GM18505 (cell line): ENCODE measurements at regions not wholly inside any gene's neighbourhood (a gene's known extent, or its start where the extent isn't known, plus 50 kb on each side); places are given as distances from the start of the nearest gene placed in this dataset.

ENCODE experiments used
- ATAC-seq: cut with Tn5 transposase; IDR thresholded peaks from one replicate; pipeline ENCODE4 v1.9.1; 2021; ENCODE audit not compliant: unreplicated experiment
- POLR2A ChIP-seq: IDR thresholded peaks from 4 replicates; pipeline ENCODE4 v1.6.1; 2011; ENCODE audit warnings: borderline replicate concordance; ENCODE audit not compliant: insufficient read depth, insufficient read length; ENCODE audit errors: extremely low read depth

- TF ChIP-seq POLR2A: no peak
- ATAC-seq: no peak
These were observed 98.3 kb upstream of the MYOCD start for GRCh38 chr17:12567077-12568053.

DNA sequence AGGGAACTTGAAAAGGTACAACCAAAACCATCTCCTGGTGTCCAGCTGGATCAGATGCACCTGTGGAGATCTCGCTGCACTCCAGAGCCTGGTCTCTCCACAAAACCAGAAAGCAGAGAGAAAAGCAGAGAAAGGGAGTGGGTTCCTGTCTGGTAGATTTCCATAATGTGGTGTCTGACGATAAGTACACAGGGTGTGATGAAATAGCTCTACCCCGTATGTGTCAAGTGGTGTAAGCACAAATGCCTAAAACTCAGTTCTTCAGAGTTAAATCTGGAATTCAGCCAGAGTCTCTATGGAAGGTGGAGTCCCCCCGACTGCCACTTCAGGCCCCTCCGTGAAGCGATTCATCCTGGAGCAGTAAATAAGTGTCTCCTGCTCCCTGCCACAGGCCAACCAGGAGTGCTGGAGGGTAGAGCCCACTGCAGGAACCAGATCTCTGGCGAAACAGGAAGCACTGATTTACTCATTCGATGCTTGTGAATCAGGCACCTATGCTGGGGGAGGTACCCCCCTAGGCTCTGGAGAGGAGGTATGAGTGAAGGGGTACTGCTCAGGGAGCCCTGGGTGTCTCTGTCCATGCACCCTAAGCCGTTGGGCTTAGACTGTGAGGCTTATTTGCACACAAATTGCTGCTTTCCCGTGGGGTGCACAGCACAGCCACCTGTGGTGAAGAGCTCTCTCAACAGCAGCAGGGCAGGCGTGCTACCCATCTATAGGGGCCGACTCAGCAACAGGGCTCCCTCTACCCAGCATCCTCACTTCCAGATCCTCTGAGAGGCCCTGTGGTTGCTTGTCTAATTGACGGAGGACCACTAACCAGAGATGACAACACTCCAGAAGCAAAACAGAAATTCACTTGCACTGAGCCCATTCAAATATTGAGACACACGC, 97.1 kb upstream of the MYOCD start:
- no peak for ATAC-seq
- TF ChIP-seq POLR2A: no peak

GRCh38 chr17:12571606-12572005, 94.1 kb upstream of the MYOCD start:
- no peak for TF ChIP-seq POLR2A

GRCh38 chr17:12574525-12574924, 91.2 kb upstream of the MYOCD start:
- ATAC-seq: no peak
- TF ChIP-seq POLR2A: no peak

More at GRCh38 chr17:12571606-12572005, 94.1 kb upstream of the MYOCD start:
- ATAC-seq: no peak

GRCh38 chr17:12575641-12576040, 90.0 kb upstream of the MYOCD start:
- no peak for ATAC-seq
- TF ChIP-seq POLR2A: no peak

- ATAC-seq: no peak
- TF ChIP-seq POLR2A: no peak
These were observed 86.4 kb upstream of the MYOCD start for GRCh38 chr17:12579288-12579687.

DNA sequence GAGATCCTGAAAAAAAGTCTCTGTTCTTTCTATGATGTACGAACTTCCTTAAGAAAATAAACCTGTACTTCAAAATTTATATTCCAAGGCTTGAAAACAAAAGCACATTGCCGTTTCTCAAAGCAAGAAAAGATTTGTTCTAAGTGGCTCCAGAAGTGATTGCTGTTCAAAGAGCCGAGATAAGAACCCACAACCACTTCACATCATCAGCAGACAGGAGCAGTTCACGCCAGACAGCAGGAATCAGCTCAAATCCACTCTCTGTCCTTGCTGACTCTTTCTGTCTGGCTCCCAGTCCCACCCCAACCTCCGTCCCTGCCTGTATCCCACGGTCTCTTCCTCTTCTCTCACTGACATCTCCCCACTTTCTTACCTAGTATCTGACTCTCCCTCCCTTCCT, 85.0 kb upstream of the MYOCD start:
- ATAC-seq: no peak
- no peak for TF ChIP-seq POLR2A

DNA sequence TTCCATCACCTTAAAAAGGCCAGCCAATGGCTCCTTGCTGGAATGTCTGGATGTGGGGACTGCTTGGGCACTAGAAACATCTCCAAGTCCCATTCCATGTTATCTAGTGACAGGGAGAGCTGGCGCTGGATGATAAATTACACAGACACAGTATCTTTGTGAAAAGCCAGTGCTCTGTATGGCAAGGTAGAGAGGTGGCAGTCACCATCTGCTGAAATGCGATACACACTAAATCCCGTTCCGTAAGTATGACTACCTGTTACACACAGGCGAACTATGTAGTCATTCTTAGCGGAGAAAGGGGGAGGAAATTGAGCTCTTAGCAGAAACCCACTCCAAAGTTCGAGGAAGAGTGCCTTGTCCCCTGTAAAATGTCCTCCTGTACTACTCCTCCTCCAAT, 81.0 kb upstream of the MYOCD start:
- no peak for ATAC-seq
- no peak for TF ChIP-seq POLR2A

DNA sequence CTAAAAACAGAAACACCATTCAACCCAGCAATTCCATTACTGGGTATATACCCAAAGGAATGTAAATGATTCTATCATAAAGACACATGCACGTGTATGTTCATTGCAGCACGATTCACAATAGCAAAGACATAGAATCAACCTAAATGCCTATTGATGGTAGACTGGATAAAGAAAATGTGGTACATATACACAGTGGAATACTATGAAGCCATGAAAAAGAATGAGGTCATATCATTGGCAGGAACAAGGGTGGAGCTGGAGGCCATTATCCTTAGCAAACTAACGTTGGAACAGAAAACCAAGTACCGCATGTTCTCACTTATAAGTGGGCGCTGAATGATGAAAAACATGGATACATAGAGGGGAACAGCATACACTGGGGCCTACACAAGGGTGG, 77.2 kb upstream of the MYOCD start:
- no peak for TF ChIP-seq POLR2A
- ATAC-seq: no peak

- TF ChIP-seq POLR2A: no peak
- ATAC-seq: no peak
These were observed 75.3 kb upstream of the MYOCD start for GRCh38 chr17:12590417-12590816.

- TF ChIP-seq POLR2A: no peak
- no peak for ATAC-seq
These were observed 74.5 kb upstream of the MYOCD start for GRCh38 chr17:12591021-12591735.

GRCh38 chr17:12592941-12593340, 72.7 kb upstream of the MYOCD start:
- ATAC-seq: no peak
- no peak for TF ChIP-seq POLR2A

DNA sequence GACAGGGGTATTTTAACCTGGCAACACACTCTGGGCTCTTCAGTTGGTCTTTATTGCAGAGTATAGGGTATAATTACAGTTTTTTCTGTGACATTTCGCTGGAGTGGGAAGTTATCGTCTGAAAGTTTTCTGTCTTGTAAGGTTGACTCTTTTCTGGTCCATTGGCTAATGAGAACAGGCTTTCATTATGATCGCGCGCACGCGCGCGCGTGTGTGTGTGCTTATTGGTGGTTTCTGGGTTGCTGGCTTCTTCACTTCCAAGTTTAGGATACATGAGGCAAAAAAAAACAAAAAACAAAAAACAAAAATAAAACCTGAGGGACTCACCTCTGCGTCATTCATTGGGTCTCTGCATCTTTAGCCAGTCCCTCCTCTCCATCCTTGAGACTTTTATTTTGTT, 68.7 kb upstream of the MYOCD start:
- TF ChIP-seq POLR2A: no peak
- no peak for ATAC-seq
